ENCODE measurements at regions not wholly inside any gene's neighbourhood (a gene's known extent, or its start where the extent isn't known, plus 50 kb on each side); places are given as distances from the start of the nearest gene placed in this dataset.

GRCh38 chr18:56516789-56517188, 121.6 kb downstream of the TXNL1 start:
- no peak overlapping the region for H2AFZ ChIP-seq (ENCODE audit: insufficient read depth, low read depth, low read length, poor library complexity, severe bottlenecking)
- H3K9ac ChIP-seq (ENCODE audit: insufficient read depth, low read length, poor library complexity, severe bottlenecking): no peak overlapping the region
- no peaks in the 10 kb centered on the region for H3K4me1 ChIP-seq (ENCODE audit: control insufficient read depth in 1 of 2, insufficient read depth in 2 of 2, low read length in 2 of 2)
- Mint-ChIP-seq H3K9me3 (peaks cover 2 to 9% (median 6%) of the 10 kb centered on the region in 7 donors), H3K4me3 (no peak overlapping the region), H3K36me3 (no peaks in the 10 kb centered on the region), H3K27ac (no peak overlapping the region), H3K27me3 (ENCODE audit: low read depth in 3 of 3) (peaks cover 0 to under 1% (median 0%) of the 10 kb centered on the region in 3 donors), H3K4me1 (no peaks in the 10 kb centered on the region)
- H3K27ac ChIP-seq (ENCODE audit: low read depth in 1 of 2, low read length in 2 of 2): no peak overlapping the region
- H4K20me1 ChIP-seq (ENCODE audit: insufficient read depth, low read length): no peaks in the 10 kb centered on the region
- no peaks in the 10 kb centered on the region for H3K9me3 ChIP-seq (replicated peaks in 1 of 2; ENCODE audit: control insufficient read depth in 1 of 2, insufficient read depth in 1 of 2, low read length in 2 of 2)
- no peaks in the 10 kb centered on the region for H3K36me3 ChIP-seq (replicated peaks in 1 of 2; ENCODE audit: control insufficient read depth in 1 of 2, insufficient read depth in 2 of 2, low read length in 2 of 2)
- H3K4me2 ChIP-seq (replicated peaks; ENCODE audit: extremely low read depth, low read length, poor library complexity, severe bottlenecking): no peak overlapping the region
- no peak for DNase-seq
- intact Hi-C loops (cut with micrococcal nuclease): no loop called here
- H3K4me3 ChIP-seq (replicated peaks in 1 of 3; ENCODE audit: low read depth in 2 of 3, low read length in 3 of 3): no peak overlapping the region
- TF ChIP-seq CTCF (IDR thresholded peaks at IDR 0.05): no peak
- no peaks in the 10 kb centered on the region for H3K27me3 ChIP-seq (ENCODE audit: control insufficient read depth in 2 of 2, insufficient read depth in 2 of 2, low read length in 2 of 2)
- no peaks in the 10 kb centered on the region for H3K79me2 ChIP-seq (ENCODE audit: insufficient read depth, low read length)
- WGBS (ENCODE audit: insufficient coverage): 94% methylated on average over 3 of the region's 4 CpGs

- no peak overlapping the region for H3K4me3 Mint-ChIP-seq
- H3K4me3 ChIP-seq (replicated peaks in 1 of 3; ENCODE audit: low read depth in 2 of 3, low read length in 3 of 3): no peak overlapping the region
- H4K20me1 ChIP-seq (ENCODE audit: insufficient read depth, low read length): no peaks in the 10 kb centered on the region
- H3K9ac ChIP-seq (ENCODE audit: insufficient read depth, low read length, poor library complexity, severe bottlenecking): no peak overlapping the region
- no peaks in the 10 kb centered on the region for H3K79me2 ChIP-seq (ENCODE audit: insufficient read depth, low read length)
- H3K9me3 Mint-ChIP-seq: peaks cover 2 to 9% (median 4%) of the 10 kb centered on the region in 7 donors
- intact Hi-C loops (cut with micrococcal nuclease): no loop called here
- no peaks in the 10 kb centered on the region for H3K9me3 ChIP-seq (replicated peaks in 1 of 2; ENCODE audit: control insufficient read depth in 1 of 2, insufficient read depth in 1 of 2, low read length in 2 of 2)
- H3K36me3 Mint-ChIP-seq: no peaks in the 10 kb centered on the region
- H3K36me3 ChIP-seq (replicated peaks in 1 of 2; ENCODE audit: control insufficient read depth in 1 of 2, insufficient read depth in 2 of 2, low read length in 2 of 2): no peaks in the 10 kb centered on the region
- no peak overlapping the region for H3K4me2 ChIP-seq (replicated peaks; ENCODE audit: extremely low read depth, low read length, poor library complexity, severe bottlenecking)
- peaks cover 0 to 2% (median 0%) of the 10 kb centered on the region in 3 donors for H3K27me3 Mint-ChIP-seq (ENCODE audit: low read depth in 3 of 3)
- no peak for TF ChIP-seq CTCF (IDR thresholded peaks at IDR 0.05)
- H3K4me1 ChIP-seq (ENCODE audit: control insufficient read depth in 1 of 2, insufficient read depth in 2 of 2, low read length in 2 of 2): no peaks in the 10 kb centered on the region
- no peak overlapping the region for H3K27ac ChIP-seq (ENCODE audit: low read depth in 1 of 2, low read length in 2 of 2)
- no peak overlapping the region for H3K27ac Mint-ChIP-seq
- H3K4me1 Mint-ChIP-seq: no peaks in the 10 kb centered on the region
- H2AFZ ChIP-seq (ENCODE audit: insufficient read depth, low read depth, low read length, poor library complexity, severe bottlenecking): no peak overlapping the region
- WGBS (ENCODE audit: insufficient coverage): no CpG with 5 or more reads among the region's 3 CpGs
- DNase-seq: no peak
- H3K27me3 ChIP-seq (ENCODE audit: control insufficient read depth in 2 of 2, insufficient read depth in 2 of 2, low read length in 2 of 2): no peaks in the 10 kb centered on the region
These were observed 122.9 kb downstream of the TXNL1 start for GRCh38 chr18:56515522-56515921.
